ENCODE measurements at regions not wholly inside any gene's neighbourhood (a gene's known extent, or its start where the extent isn't known, plus 50 kb on each side); places are given as distances from the start of the nearest gene placed in this dataset.

DNA sequence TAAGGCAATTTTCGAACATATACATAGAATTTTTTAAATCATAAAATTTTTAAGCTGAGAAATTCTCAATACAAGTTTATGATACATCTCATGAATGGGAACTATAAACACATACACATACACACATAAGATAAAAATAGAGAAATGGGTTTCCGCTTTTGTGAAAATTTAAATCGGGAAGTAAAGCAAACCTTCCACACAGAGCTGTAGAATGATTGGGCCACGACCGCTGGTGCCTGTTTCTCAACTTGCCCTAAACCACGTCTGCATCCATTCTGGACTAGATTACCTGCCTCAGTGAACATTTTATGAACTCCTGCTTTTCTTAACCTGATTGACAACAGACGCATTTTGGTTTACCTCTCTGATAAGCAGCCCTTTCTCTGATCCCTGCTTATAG, 264.4 kb downstream of the SKAP2 start:
- no peak overlapping the region for H3K27ac ChIP-seq
- TF ChIP-seq, protein P1, sequence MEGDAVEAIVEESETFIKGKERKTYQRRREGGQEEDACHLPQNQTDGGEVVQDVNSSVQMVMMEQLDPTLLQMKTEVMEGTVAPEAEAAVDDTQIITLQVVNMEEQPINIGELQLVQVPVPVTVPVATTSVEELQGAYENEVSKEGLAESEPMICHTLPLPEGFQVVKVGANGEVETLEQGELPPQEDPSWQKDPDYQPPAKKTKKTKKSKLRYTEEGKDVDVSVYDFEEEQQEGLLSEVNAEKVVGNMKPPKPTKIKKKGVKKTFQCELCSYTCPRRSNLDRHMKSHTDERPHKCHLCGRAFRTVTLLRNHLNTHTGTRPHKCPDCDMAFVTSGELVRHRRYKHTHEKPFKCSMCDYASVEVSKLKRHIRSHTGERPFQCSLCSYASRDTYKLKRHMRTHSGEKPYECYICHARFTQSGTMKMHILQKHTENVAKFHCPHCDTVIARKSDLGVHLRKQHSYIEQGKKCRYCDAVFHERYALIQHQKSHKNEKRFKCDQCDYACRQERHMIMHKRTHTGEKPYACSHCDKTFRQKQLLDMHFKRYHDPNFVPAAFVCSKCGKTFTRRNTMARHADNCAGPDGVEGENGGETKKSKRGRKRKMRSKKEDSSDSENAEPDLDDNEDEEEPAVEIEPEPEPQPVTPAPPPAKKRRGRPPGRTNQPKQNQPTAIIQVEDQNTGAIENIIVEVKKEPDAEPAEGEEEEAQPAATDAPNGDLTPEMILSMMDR (IDR thresholded peaks at IDR 0.05): no peak
- no peak overlapping the region for H3K4me3 ChIP-seq
- H3K27me3 ChIP-seq: no peaks in the 10 kb centered on the region
- H3K9ac ChIP-seq (ENCODE audit: low read depth in 2 of 2, low read length in 2 of 2): no peak overlapping the region
- H3K36me3 ChIP-seq: no peaks in the 10 kb centered on the region
- no peaks in the 10 kb centered on the region for H3K4me1 ChIP-seq
- DNase-seq: no peak
- no peaks in the 10 kb centered on the region for H3K9me3 ChIP-seq
- intact Hi-C loops (cut with DNase I): no loop called here

GRCh38 chr7:26600411-26600810, 264.0 kb downstream of the SKAP2 start:
- TF ChIP-seq, protein P1 (IDR thresholded peaks at IDR 0.05): no peak
- DNase-seq: no peak
- H3K4me1 ChIP-seq: no peaks in the 10 kb centered on the region
- H3K27me3 ChIP-seq: no peaks in the 10 kb centered on the region
- no peaks in the 10 kb centered on the region for H3K36me3 ChIP-seq
- H3K4me3 ChIP-seq: no peak overlapping the region
- H3K27ac ChIP-seq: no peak overlapping the region
- no peaks in the 10 kb centered on the region for H3K9me3 ChIP-seq
- no peak overlapping the region for H3K9ac ChIP-seq (ENCODE audit: low read depth in 2 of 2, low read length in 2 of 2)
- intact Hi-C loops (cut with DNase I): no loop called here

DNA sequence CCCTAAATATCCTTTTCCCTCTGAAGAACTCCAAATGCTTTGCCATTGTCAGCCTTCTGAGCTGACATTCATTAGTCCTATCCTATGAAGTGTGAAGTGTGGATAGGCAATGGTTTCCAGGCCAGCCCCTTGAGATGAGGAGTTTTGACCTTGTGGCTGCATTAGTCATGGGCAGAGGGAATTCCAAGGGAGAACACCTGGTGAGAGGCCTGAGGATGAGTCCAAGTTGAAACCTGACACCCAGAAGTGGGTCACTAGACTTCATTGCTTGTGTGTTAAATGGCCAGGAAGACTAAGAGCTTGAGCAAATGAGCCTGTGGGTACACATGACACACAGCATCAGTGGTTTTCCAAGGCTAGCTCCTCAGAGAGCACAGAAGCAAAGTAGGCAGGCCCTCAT, 260.8 kb downstream of the SKAP2 start:
- Histone ChIP-seq H3K4me1 (no peaks in the 10 kb centered on the region), H3K27ac (no peak overlapping the region), H3K27me3 (no peaks in the 10 kb centered on the region), H3K36me3 (no peaks in the 10 kb centered on the region), H3K9ac (ENCODE audit: low read depth in 2 of 2, low read length in 2 of 2) (no peak overlapping the region), H3K4me3 (no peak overlapping the region), H3K9me3 (no peaks in the 10 kb centered on the region)
- DNase-seq: no peak
- intact Hi-C loops (cut with DNase I): no loop called here
- TF ChIP-seq, protein P1 (IDR thresholded peaks at IDR 0.05): no peak

GRCh38 chr7:26608402-26608801, 256.0 kb downstream of the SKAP2 start:
- H3K27ac ChIP-seq: no peak overlapping the region
- TF ChIP-seq, protein P1 (IDR thresholded peaks at IDR 0.05): no peak
- DNase-seq: no peak
- no peaks in the 10 kb centered on the region for H3K9me3 ChIP-seq
- no peaks in the 10 kb centered on the region for H3K4me1 ChIP-seq
- intact Hi-C loops (cut with DNase I): no loop called here
- H3K4me3 ChIP-seq: no peak overlapping the region
- H3K36me3 ChIP-seq: no peaks in the 10 kb centered on the region
- H3K9ac ChIP-seq (ENCODE audit: low read depth in 2 of 2, low read length in 2 of 2): no peak overlapping the region
- H3K27me3 ChIP-seq: no peaks in the 10 kb centered on the region

GRCh38 chr7:26609082-26609481, 255.3 kb downstream of the SKAP2 start:
- TF ChIP-seq, protein P1 (IDR thresholded peaks at IDR 0.05): no peak
- Histone ChIP-seq H3K9me3 (no peaks in the 10 kb centered on the region), H3K36me3 (no peaks in the 10 kb centered on the region), H3K4me1 (no peaks in the 10 kb centered on the region), H3K27ac (no peak overlapping the region), H3K9ac (ENCODE audit: low read depth in 2 of 2, low read length in 2 of 2) (no peak overlapping the region), H3K4me3 (no peak overlapping the region), H3K27me3 (no peaks in the 10 kb centered on the region)
- DNase-seq: no peak
- intact Hi-C loops (cut with DNase I): no loop called here

DNA sequence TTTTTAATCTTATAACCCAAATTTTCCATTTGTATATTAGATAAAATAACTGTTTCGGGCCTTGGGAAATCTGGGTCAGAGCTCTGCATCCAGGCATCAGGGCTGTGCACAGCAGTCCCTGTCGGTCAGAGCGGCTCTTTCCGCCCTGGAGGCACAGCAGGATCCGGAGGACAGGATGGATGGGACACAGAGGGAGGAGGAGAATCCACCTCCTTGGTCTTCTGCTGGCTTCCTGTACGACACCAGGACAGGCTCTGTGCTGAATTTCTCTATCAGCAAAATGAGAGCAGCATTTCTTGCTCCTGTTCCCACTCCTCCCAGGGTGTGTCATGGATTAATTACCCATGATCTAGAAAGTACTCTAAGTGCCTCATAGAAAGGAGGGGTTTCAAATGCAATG, 254.9 kb downstream of the SKAP2 start:
- TF ChIP-seq, protein P1 (IDR thresholded peaks at IDR 0.05): no peak
- Histone ChIP-seq H3K27ac (no peak overlapping the region), H3K36me3 (no peaks in the 10 kb centered on the region), H3K4me1 (no peaks in the 10 kb centered on the region), H3K9ac (ENCODE audit: low read depth in 2 of 2, low read length in 2 of 2) (no peak overlapping the region), H3K27me3 (no peaks in the 10 kb centered on the region), H3K9me3 (no peaks in the 10 kb centered on the region), H3K4me3 (no peak overlapping the region)
- DNase-seq: no peak
- intact Hi-C loops (cut with DNase I): no loop called here
